ENCODE measurements at regions not wholly inside any gene's neighbourhood (a gene's known extent, or its start where the extent isn't known, plus 50 kb on each side); places are given as distances from the start of the nearest gene placed in this dataset.

DNA sequence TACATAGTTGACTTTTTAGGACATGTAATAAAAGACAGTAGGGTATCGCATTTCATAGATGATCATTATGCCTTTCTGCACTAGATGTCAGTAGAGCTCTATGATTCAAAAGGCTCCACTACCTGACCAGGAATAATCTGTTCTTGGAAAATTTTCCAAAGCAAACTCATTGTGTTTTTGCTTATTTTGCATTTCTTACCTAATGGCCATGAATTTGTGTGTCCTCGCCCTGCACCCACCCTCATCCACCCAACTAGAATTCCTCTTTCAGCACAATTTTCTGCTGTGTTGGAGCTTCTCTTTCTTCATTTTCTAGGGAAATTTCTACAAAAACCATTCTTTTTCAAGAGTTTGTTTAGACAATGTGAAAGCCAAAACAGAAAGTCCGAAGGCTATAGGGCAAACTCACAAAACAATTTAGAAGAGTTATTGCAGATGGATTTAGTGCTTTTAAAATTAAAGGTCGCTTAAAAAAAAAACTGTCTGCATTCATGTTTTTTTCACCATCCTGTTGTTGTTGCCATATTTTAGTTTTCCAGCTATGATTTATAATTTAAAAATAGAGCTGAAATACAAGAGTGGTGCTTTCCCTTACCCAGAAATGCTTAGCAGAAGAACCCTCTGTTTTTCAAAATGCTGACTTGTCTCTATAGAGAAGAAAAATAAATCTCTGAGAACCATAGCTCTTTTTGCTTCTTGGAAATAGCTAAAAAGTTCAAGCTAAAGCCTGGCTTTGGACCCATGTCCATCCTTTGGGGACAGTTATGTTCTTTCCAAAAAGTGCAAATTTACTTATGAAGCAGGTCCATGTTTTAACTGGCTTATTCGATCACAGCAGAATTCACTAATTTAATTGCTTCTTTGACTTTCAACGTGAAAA is 183.7 kb downstream of the SPATA18 start:
- DNase-seq: no peak

DNA sequence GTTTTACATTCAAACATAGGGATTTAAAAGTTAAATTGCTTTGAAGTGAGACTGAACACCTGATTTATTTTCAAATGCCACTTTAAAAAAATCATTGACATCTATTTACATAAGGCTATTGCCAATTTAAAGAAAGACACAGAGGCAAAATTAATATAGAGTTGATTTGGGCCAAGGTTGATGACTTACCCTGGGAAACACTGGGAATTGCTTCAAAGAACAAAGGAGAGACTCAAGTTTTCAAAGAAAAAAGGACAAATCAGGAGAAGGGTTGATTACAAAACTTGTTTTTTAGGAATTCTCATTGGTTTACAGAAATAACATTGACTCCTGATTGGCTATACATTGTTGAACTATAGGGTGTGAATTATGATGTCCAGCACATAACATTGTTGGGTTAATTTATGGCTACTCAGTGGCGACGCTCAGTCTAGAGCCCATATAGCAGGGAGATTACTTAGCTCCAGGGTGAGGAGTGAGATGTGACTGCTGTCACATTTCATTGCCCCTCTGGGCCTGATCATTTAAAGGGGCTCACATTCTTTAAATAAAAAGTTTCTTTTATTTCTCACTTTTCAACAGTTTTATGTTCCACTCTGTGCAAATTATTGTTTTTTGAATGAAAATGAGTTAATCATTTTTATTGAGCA is 184.6 kb downstream of the SPATA18 start:
- DNase-seq: no peak

DNA sequence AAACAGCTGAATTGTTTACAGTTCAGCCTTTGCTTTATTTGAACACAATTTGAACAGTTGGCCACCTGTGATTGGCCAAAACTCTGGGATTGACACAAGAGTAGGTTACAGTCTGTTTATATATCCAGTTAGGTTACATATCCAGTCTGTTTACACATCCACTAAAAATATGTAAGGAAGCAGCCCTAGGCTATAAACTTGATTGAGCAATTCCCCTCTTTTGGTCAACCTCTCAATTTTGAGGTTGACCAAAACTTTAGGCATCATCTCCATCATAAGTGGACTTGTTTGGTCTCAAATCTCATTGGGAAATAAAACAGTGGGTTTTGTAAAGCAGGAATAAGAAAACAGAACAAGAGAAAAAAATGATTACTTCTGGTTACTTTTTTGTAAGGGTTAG is 190.8 kb downstream of the SPATA18 start:
- no peak for DNase-seq

DNA sequence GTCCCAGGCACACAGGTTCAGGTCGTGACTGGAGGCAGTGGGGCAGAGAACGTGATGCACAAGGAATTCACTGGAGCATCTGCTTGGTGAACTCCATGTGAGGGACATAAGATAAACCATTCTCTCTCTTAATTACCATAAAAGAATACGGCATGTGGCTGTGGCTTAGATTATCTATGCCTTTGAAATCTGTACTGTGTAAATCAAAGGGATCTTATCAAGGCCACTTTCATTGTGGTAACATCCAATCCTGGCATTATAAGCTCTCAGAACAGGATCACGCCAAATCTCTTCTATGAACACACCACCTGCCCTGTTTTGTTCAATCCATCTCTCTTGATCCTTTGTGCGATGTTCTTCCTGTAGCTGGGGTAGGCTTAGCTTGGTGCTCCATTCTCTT is 192.3 kb downstream of the SPATA18 start:
- no peak for DNase-seq

DNA sequence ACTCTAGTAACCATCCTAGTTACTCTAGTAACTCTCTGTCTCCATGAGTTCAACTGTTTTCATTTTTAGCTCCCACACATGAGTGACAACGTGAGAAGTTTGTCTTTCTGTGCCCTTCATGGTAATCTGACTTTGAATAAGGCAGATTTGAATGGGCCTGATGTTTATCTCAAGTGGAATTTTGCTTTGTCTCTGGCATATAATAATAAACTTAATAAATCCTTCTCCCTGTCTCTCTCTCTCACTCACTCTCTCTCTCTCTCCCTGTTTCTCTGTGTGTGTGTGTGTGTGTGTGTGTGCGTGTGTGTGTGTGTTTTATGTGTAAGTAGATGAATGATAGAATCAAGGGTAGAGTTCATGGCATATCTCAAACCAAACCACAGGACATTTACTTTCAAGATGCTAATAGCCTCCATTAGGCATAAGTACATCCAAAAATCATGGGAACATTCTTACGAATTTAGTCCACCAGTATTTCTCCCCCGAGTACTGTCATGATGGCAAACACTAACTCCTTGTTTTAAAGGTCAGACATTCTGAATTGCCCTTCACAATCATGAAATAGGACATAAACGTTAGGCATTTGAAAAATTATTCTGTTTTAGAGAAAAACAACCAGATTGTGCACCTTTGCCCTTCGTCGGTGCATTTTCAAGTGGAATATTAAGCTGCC is 193.1 kb downstream of the SPATA18 start:
- DNase-seq: no peak

DNA sequence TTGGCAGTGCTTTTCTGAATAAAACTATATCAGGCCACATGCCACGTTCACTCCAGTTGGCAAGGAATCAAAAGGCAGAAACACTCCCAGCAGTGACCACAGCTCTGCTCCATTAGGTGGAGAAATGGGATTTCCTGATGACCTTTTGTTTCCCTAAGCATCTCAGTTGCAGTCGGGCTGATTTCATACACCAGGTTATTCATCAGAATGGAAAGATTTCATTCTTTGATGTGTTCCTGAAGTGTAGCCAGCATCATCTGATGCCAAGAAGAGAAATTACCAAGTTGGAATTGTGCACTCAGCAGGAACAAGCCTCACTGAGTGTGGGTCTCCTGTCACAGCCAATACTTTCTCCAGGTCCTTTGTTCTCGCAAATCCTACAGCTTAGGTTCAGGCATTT is 193.7 kb downstream of the SPATA18 start:
- DNase-seq: no peak

DNA sequence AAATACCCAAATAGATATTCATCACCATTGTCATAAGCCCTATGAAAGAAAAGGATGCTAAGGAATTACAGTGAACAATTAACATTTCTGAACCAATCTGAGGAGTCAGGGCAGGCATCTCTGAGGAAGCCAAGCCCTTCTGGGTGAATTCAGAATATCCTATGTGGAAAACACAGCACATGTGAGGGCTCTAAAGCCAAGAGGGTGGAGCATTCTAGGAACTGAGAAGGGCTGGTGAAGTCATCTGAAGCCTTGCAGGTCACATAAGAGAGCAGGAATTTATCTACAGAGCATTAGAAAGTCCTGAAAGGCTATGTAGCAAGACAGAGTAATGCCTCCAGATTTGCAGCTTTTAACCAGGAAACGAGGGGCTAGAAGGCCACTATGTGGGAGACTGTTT is 195.7 kb downstream of the SPATA18 start:
- no peak for DNase-seq

DNA sequence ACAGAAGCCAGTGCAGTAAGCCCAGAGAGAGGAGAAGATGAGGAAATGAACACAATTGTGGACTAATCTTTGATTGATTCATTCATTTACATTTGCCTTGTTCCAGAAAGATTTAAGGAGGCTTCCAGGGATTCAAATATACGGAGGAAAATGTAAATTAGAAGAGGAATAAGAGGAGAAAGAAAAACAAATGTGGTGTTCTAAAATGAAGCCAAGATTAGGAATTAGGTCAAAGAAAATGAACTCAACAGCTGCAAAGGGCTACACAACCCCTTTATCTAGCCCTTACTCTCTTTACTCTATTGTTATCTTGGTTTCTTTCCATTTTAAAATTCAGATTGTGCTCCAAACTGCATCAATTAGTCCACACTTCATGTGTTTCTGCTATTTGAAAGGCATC is 196.8 kb downstream of the SPATA18 start:
- DNase-seq: no peak

DNA sequence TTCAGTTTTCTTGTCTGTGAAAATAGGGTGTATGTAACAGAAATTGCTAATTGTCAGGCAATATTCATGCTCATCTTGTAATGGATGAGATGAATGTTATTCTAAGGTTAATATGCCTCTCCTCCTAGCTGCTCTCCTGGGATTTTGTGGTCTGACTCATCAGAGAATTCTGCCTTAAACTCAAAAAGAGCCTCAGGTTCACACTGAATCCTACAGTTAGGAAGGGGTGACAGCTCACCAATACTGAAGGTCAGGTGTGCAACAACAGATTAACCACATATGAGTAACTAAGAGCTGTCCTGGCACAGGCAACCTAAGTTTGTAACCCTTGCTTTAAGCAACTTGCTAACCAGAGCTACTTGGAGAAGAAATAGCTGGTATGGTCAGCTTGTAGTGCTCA is 197.7 kb downstream of the SPATA18 start:
- DNase-seq: no peak

DNA sequence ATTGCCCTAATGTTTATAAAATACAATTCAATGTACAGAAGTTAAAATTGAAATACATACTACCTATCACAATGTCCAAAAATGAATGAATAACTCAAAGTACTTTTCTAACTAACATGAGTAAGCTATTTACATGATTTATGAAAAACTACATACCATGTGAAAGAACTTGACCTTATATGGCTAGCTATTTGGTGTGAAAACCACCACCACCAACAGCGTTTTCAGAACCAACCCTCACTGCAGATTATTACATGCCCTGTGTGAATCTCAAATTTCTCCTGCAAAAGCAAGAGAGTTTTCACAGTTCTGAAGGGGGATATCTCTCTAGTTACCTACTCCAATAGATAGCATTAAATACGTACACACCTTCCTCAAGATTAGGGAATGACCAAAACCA is 198.5 kb downstream of the SPATA18 start:
- no peak for DNase-seq

DNA sequence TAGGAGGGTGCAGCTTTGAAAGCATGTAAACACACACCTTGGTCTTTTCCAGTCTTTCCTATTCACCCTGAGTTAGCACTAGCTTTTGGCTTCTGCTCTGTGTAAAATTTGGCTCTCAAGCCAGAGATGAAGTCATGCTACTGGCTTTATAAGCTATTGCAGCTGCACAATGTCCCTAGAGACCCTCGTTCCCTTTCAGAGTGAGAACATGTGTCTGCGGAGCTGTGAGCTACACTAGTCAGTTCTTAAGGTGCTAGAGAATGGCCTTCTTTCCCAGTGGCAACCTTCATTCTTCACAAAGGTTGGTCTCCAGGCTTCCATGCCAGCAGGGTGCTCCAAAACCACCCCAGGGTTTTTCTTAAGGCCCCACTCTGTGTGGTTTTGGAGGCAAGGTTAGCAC is 199.1 kb downstream of the SPATA18 start:
- no peak for DNase-seq

DNA sequence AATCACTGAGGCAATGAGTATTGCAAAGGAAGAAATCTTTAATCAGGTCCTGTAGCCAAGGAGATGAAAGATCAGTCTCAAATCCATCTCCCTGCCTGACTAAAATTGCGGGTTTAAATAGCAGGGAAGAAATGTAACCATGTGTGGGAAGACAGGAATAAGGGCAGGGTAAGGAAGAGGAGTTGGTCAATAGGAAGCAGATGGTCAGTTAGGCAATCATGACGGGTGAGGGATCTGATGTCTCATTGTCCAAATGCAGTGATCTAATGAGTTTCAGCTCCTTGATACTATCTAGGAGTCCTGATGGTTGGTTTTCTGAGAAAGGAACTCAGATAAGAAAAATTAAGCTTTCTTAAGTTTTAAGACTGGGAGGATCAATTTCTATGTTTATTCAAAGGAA is 200.8 kb downstream of the SPATA18 start:
- no peak for DNase-seq

DNA sequence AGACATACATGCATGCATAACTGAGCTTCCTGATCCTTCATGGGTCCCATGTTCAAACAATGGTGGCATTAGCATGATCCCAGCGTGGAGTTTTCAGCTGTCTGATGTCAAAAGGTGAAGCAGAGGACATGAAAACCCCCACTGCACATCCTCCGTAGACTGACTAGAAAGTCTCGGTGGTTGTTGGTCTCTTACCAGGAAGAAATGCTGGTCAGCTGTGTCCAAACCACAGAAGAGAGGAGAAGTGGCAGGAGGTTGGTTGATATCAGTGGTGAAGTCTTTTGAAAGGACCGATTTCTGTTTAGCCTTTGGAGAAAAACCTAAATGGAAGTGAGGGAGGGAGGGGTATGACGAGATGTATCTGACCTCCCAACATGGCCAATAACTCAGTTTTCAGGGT is 201.9 kb downstream of the SPATA18 start:
- no peak for DNase-seq

DNA sequence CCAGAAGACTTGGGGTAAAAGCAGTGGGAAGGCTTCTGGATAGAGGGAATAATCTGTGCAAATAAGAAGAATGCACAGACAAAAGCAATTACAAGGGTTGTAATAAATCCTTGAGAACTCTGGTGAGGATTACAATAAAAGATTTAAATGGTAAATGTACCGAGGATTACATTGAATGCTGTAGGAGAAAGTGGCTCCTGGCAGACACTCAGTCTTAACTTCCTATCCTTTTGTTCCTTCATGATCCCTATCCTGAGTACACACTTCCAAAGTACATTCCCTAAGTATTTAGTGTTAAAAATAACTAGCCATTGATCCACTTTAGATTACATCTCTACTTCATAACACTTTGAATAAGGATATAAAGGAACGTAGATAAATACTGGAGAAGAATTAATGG is 205.4 kb downstream of the SPATA18 start:
- no peak for DNase-seq

DNA sequence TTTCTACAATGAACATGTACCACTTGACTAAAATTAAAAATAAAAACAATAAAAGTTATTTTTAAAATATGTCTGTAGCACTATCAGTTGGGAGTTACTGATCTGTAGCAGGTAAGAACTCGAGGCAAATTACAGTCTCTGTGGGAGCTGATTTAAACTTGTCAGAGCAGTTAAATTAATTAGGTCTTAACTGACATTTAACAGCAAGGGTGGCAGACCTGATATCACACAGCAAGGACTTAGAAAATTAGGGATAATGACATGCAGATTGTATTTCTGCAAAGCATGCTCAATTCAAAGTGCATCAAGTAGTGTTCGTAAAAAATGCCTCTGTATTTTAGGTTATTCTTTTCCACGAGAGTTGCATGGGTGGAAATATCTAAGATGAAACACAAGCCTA is 208.9 kb downstream of the SPATA18 start:
- DNase-seq: no peak

DNA sequence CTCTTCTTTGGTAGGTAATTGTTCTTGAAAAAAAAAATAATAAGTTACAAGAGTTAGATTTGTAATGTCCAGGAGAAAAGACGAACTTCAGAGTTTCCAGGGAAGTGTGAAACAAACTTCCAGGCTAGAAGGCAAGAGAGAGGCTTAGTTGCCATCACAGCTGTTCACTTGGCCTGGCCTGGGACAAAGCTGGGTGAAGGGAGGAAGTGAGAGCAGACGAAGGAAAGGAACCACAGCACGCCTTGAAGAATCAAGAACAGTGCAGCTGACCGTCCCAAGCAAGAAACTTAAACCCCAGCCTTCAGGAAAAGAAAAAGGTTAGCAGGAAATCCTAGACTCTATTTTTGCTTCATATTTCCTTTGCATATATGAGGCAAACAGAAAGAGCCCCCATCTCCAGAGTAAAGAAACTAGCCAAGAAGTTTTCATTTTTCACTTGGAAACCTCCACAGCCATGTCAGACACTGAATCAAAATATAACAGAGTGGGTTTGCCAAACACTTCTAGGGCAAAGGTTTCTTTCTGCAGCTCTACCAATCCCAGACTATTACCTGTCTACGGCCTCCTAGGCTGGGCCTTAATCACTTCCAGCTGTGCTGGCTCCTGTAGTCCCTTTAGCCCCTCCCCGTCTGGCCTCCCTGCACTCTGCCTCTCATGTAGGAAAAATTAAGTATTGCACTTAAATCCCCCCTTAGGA is 209.6 kb downstream of the SPATA18 start:
- no peak for DNase-seq

DNA sequence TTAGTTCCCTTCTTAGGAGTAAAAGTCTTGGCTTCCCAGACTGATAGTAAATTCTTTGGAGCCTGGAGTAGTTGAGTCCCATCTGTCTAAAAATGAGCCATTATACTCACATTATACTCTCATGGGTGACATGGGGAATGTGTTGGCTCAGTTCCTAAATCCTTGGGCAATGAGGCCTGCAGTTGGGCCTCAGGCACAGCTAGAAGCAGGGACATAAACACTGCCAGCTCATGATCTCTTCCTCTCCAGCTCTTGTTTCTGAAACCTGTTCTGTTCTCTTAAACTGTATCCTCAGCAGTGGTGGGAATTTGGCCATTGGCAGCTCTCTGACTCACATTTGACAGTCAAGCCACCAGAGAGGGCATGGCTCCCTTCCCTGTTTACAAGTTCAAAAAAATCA is 212.5 kb downstream of the SPATA18 start:
- no peak for DNase-seq

DNA sequence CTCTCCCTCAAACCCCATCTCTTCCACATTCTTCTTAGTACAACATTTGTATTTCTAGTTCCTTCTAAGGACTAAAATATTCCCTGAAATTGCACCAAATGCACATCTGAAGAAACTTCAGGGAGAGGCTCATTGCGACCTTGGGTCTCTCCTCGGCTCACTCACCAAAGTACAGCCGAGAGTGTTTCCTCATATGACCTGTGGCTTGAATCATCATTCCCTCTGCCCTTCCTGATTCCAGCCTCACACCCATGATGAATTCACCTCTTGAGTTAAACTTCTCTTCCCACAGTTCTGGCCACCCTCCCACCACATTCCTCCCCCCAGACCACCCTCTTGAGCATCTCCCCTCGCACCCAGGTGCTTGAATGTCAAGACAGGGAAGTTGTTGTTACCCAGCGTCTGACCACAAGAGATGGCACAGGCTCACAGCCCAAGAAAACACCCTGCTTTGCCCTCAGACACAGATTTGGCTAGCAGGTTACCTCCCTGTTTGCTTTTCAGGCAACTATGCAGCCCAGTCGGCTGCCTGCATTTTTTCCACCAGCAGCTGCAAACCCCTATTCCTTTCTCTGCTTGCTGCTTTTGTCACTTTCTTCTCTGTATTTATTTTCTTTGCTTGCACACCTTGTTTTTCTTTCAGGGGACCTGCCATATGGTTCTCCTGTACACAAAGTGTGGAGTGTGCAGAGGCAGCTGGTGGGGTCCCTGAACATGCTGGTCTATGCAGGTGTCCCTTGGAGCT is 214.8 kb downstream of the SPATA18 start:
- DNase-seq: no peak

DNA sequence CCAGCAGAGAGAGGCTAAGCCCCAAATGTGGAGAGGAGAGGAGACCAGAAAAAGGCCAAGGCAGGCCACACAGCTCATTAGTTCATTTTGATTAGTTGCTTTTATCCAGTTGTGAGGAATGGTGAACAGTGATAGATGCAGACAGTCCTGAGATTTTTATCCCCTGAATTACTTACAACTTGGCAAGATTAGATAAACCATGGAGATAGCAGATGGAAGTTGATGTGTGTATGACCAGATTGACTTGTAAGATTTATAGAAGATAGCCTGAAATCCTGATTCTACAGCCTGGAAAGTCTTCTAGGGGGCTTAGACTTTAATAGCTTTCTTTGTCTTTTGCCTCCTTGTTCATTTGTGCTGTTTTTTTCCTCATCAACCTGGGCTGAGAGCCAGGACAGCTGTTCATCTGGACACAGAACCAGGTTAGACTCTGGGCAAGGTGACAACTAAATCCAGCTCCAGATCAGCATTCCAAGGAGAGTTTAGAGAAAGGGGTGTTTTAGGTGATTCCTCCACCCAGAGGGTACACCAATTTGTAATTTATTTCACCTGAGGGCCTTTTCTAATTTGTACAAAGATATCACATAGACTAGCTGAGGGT is 215.5 kb downstream of the SPATA18 start:
- DNase-seq: no peak

DNA sequence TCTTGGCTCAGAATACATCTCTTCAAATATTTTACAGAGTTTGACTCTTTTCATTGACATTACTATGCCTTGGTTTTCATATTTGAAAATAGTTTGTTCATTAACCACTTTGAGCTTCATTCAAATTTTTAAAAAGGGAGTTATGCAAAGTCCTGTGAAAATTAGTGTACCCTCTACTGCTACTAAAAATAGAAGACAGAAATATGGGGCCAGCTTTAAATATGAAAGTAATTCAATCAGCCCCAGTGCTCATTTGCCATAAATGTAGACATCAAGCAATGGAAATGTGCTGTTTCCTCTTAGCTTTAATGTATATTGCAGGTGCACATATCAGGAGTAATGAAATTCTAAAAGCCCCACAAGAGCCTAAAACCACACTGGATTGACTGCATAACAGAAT is 218.7 kb downstream of the SPATA18 start:
- no peak for DNase-seq

DNA sequence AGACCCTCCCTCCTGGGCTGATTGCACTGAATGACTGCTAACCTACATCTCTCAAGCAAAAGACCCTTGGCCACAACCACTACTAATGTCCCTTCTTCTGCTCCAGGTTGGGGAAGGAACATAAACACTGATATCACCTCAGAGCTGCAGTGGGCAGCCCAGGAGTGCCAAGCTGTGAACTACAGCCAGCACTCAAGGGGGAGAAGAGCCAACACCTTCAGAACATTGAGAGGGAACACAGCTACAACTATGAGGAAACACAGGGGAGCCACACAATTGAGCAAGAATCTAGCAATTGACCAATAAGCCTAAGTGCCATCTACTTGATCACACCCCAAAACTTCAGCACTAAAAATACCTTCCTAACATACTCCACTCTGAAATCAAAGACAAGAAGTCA is 222.8 kb downstream of the SPATA18 start:
- DNase-seq: no peak

DNA sequence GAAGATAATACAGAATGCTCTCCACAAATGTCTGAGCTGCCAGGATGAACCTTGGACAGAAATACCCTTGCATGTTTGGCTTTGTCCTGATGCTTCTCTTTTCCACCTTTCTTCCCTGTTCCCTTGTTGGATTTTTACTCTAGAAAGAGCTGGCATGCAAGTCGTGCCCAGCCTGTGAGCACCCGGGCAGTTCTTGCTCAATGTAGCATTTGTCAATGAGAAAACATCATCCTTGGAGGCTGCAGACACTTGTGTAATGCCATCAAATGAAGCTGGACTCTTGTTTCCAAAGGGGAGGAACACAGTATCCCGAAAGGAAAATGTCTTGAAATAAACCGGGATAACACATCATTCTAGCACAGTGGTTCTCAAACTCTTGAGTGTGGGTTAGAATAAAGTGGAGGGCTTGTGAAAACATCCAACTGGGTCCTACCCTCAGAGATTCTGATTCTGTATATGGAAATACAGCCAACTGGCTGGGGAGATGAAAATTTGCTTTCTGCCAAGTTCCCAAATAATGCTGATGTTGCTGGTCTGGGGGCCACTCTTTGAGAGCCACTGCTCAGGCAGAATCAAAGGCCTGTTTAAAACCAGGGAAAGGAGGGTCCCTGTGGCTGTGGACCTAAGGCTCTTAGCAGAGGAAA is 237.2 kb downstream of the SPATA18 start:
- DNase-seq: no peak
